Left forelimb (tissue), 1 donor: ENCODE measurements at regions not wholly inside any gene's neighbourhood (a gene's known extent, or its start where the extent isn't known, plus 50 kb on each side); places are given as distances from the start of the nearest gene placed in this dataset.

Experiments
- DNase-seq: peaks from one replicate; pipeline ENCODE4 v3.0.0-alpha.2; 2018; ENCODE audit warnings: low spot score

GRCh38 chr21:28458446-28458845 is 534.2 kb downstream of the LTN1 start:
- DNase-seq: no peak

- no peak for DNase-seq
Observed at GRCh38 chr21:28455253-28455600, 537.5 kb downstream of the LTN1 start.

GRCh38 chr21:28454564-28455252 is 538.0 kb downstream of the LTN1 start:
- DNase-seq: no peak

- DNase-seq: no peak
Observed at GRCh38 chr21:28447462-28447861, 545.2 kb downstream of the LTN1 start.

- DNase-seq: no peak
Observed at GRCh38 chr21:28445141-28445830, 547.4 kb downstream of the LTN1 start.

- DNase-seq: no peak
Observed at GRCh38 chr21:28444557-28444956, 548.1 kb downstream of the LTN1 start.

GRCh38 chr21:28444111-28444510 is 548.6 kb downstream of the LTN1 start:
- DNase-seq: no peak

- no peak for DNase-seq
Observed at GRCh38 chr21:28442624-28443023, 550.1 kb downstream of the LTN1 start.

- DNase-seq: no peak
Observed at GRCh38 chr21:28442085-28442484, 550.6 kb downstream of the LTN1 start.

- DNase-seq: no peak
Observed at GRCh38 chr21:28439788-28440187, 552.9 kb downstream of the LTN1 start.

GRCh38 chr21:28439251-28439650 is 553.4 kb downstream of the LTN1 start:
- DNase-seq: no peak

- no peak for DNase-seq
Observed at GRCh38 chr21:28437061-28437460, 555.6 kb downstream of the LTN1 start.

GRCh38 chr21:28436286-28436932 is 556.3 kb downstream of the LTN1 start:
- no peak for DNase-seq

- no peak for DNase-seq
Observed at GRCh38 chr21:28431527-28432200, 561.0 kb downstream of the LTN1 start.

GRCh38 chr21:28431022-28431421 is 561.7 kb downstream of the LTN1 start:
- no peak for DNase-seq

- no peak for DNase-seq
Observed at GRCh38 chr21:28429161-28429560, 563.5 kb downstream of the LTN1 start.

- no peak for DNase-seq
Observed at GRCh38 chr21:28427394-28428022, 565.2 kb downstream of the LTN1 start.

- DNase-seq: no peak
Observed at GRCh38 chr21:28426545-28426944, 566.1 kb downstream of the LTN1 start.

GRCh38 chr21:28423521-28424190 is 569.0 kb downstream of the LTN1 start:
- no peak for DNase-seq

GRCh38 chr21:28421716-28422524 is 570.8 kb downstream of the LTN1 start:
- no peak for DNase-seq

GRCh38 chr21:28419811-28420210 is 572.9 kb downstream of the LTN1 start:
- DNase-seq: no peak
